HG02798 (cell line): ENCODE measurements at regions not wholly inside any gene's neighbourhood (a gene's known extent, or its start where the extent isn't known, plus 50 kb on each side); places are given as distances from the start of the nearest gene placed in this dataset.
A peak's percentile ranks its signal among the peaks of the same experiment; 100 is the strongest.
"Not testable (repeated sequence)": the region's sequence is repeated elsewhere in the genome, so short reads cannot be mapped to it uniquely, and the experiment has no call there.

ENCODE experiments used
- ATAC-seq: cut with Tn5 transposase; IDR thresholded peaks from one replicate; pipeline ENCODE4 v1.9.1; 2021; ENCODE audit warnings: mild to moderate bottlenecking; ENCODE audit not compliant: unreplicated experiment, poor library complexity

GRCh38 chr6:144469144-144469575 lies 184.0 kb downstream of the UTRN start:
- ATAC-seq = peak; percentile 78

DNA sequence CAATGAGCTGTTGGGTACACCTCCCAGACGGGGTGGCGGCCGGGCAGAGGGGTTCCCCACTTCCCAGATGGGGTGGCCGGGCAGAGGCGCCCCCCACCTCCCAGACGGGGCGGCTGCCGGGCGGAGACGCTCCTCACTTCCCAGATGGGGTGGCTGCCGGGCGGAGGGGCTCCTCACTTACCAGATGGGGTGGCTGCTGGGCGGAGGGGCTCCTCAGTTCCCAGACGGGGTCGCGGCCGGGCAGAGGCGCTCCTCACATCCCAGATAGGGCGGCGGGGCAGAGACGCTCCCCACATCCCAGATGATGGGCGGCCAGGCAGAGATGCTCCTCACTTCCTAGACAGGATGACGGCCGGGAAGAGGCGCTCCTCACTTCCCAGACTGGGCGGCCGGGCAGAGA lies 185.1 kb downstream of the UTRN start:
- not testable (repeated sequence) for ATAC-seq

DNA sequence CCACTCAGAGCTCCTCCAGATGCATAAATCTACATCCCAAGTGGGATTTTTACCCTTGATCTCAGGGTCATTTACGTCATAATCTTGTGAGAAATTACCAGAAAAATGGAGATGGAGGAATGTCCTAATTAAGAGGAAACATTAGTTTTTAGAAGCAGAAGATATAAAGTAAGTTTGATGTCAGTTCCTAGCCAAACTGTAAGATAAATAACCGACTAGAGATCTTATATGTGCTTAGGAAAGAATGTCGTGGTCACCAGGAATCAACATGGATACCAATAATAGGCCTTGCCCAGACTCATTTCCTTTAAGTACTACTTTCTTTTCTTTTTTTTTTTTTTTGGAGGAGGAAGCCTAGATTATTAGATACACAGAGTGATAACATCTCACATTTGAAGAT lies 186.9 kb downstream of the UTRN start:
- ATAC-seq = no peak

GRCh38 chr6:144474290-144474689 lies 189.2 kb downstream of the UTRN start:
- ATAC-seq = no peak

DNA sequence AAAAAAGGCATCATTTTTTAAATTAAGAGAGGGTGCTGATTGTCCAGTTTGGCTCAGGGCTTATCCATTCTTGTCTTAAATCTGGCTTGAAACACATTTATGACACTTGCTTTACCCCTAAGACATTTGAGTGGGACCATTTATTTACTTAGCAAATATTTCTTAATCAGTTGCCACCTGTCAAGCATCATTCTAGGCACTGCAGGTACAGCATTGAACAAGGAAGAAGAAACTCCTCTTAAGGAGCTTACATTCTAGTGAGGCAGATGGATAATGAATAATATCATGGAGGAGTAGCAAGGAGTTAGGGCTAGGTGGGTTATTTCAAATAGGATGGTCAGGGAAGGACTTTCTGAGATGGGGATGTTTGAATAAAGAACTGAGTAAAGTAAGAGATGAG lies 189.8 kb downstream of the UTRN start:
- ATAC-seq = no peak

- no peak for ATAC-seq
These were observed 190.3 kb downstream of the UTRN start for GRCh38 chr6:144475411-144475810.

DNA sequence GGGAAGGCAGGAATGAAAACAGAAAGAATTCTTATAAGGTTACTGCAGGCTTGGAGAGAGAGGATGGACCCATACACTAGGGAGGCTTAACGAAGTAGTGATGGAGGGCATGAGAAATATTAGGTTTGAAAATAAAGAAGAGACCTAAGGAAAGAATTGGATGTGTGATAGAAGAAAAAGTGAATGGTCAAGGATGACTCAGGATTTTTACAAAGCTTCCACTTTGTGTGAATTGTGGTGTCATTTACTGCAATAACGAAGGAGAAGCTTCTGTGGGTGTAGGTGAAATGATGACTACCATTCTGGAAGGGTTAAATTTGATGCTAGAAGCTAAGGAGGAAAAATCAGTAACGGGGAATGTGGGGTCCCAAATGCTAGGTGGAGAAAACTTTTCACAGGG lies 191.2 kb downstream of the UTRN start:
- ATAC-seq = no peak

GRCh38 chr6:144477396-144477795 lies 192.3 kb downstream of the UTRN start:
- ATAC-seq = no peak

GRCh38 chr6:144477856-144478255 lies 192.7 kb downstream of the UTRN start:
- no peak for ATAC-seq

DNA sequence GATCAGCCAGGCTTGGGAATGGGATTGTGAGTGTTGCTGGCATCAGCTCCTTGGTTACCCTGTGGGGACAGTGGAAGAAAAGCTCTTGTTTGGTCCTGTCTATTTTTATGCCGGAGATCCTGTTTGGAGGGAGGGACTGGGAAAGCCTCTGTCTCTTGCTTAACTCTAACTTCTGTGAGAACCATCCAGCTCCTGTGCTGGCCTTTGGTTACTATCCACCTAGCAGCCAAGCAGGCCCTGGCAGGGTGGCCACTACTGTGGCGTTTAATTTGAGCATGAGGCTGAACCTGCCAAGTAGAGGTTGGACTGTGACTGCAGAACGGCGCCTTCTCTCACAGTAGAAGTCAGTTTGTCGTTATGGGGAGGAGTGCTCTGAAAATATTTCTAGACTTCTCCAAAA lies 193.3 kb downstream of the UTRN start:
- no peak for ATAC-seq

DNA sequence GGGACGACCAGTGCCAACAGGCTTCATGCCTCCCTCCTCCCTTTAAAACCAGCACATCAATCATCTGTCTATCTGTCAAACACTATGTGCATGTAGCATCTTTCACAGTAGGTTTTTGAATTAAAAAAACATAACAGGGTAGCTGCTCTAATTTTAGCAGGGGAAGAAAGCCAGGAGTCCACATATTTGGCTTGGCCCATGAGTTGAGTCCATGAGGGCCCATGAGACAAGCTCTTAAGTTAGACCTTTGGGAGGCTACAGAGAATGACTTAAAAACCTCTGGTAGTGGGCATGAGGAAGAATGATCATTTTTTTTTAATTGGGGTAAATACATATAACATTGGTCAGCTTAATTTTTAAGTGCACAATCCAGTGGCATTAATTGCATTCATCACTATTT lies 194.9 kb downstream of the UTRN start:
- no peak for ATAC-seq

GRCh38 chr6:144480473-144480872 lies 195.3 kb downstream of the UTRN start:
- no peak for ATAC-seq

DNA sequence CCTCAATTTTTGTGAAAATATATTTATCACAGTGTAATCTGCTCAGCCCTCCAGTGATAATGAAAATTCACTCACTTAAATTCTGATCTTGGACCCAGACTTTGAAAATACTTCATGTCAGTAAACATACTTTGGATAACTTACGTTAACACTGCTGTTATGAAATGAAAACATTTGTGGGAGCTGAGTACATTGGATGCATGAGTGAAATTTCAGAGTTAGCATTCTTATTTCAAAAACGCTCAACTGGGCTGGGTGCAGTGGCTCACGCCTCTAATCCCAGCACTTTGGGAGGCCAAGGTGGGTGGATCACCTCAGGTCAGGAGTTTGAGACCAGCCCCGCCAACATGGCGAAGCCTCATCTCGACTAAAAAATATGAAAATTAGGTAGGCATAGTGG lies 196.4 kb downstream of the UTRN start:
- no peak for ATAC-seq

DNA sequence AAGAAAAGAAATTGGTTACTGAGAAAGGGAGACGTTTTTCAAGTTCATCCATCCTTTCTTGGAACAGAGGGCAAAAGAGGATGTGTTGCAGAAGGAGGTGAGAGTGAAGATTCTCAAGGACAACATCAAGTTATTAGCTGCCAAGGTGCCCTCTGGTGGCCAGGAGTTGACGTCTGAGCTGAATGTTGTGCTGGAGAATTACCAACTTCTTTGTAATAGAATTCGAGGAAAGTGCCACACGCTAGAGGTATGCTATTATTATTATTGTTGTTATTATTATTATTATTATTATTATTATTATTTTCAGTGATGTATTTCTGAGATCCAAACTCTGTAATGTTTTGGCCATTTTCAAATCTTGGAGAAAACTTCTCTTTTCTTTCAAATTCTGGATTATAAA lies 197.0 kb downstream of the UTRN start:
- ATAC-seq = peak; percentile 89

DNA sequence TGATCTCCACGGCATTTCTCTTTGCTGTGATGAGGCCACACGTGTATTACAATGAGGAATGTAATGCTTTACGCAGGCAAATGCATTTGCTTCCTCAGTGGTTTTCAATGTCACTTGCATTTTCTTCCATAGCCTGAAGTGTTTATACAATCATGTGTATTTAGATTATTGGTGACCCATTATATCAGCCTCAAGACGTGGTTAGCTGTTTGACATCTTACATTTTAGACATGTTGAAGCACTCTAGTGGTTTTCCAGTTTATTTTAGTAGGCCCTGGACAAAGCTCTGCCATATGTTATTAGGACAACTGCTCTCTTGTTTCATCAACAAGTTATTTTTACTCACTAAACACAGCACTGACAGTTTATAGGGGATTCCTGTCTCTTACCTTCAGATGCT lies 200.4 kb downstream of the UTRN start:
- ATAC-seq = no peak

DNA sequence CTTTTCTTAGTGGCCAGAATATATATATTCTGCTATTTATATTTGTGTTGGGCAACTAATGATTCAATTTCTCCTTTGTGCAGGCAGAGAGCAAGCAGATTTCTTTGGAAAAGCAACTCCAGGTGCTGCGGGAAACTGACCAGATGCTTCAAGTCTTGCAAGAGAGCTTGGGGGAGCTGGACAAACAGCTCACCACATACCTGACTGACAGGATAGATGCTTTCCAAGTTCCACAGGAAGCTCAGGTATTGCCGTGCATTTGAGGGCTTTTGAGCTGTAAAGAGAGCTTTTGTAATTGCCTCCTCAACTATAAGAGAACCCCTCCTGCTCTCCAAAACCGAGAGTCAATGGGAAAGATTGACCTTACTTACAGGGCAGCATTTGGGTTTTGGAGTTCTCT lies 203.5 kb downstream of the UTRN start:
- no peak for ATAC-seq

- ATAC-seq = no peak
These were observed 208.1 kb downstream of the UTRN start for GRCh38 chr6:144493035-144493910.

GRCh38 chr6:144495076-144495475 lies 209.9 kb downstream of the UTRN start:
- ATAC-seq = not testable (repeated sequence)

DNA sequence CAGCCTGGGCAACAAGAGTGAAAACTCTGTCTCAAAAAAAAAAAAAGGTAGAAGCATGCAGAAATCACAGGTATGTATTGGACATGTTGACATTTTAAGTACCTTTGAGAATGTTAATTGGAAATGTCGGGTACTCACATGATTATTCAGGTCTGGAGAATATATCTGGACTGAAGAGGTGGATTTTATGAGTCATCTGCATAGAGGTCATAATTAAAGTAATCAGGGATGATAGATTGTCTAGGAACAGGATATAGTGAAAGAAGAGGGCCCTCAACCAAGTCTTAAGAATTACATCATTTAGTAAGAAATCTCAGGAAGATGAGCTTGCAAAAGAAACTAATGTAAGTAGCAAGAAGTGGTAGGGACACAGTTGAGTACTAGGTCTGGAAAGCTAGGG lies 212.5 kb downstream of the UTRN start:
- no peak for ATAC-seq

DNA sequence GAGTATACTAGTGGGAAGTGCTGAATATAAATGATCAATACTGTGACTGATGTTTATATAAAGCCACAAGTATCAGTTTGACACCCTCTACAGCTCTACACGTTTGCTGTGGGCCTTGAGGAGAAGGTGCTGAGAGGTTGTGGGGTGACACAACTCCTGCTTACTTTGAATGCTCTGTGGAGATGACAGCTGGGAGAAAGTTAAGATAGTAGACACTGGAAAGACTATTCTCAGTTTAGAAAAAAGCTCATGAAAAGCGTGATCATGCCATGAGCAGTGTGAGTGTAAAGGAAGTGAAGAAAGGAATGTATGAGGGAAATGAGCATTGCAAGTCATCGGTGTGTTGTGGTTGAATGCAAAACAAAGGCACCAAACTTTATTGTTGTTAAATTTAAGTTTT lies 215.8 kb downstream of the UTRN start:
- no peak for ATAC-seq

GRCh38 chr6:144505214-144505613 lies 220.1 kb downstream of the UTRN start:
- ATAC-seq = not testable (repeated sequence)

DNA sequence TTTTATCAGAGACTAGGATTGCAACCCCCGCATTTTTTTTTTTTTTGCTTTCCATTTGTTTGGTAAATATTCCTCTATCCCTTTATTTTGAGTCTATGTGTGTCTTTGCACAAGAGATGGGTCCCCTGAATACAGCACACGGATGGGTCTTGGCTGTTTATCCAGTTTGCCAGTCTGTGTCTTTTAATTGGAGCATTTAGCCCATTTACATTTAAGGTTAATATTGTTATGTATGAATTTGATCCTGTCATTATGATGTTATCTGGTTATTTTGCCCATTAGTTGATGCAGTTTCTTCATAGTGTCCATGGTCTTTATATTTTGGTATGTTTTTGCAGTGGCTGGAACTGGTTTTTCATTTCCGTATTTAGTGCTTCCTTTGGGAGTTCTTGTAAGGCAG lies 220.9 kb downstream of the UTRN start:
- ATAC-seq = not testable (repeated sequence)
